Renal cortex interstitium (tissue), 11 donors: ENCODE measurements at regions not wholly inside any gene's neighbourhood (a gene's known extent, or its start where the extent isn't known, plus 50 kb on each side); places are given as distances from the start of the nearest gene placed in this dataset.
A peak's percentile ranks its signal among the peaks of the same experiment; 100 is the strongest.
"Not testable (repeated sequence)": the region's sequence is repeated elsewhere in the genome, so short reads cannot be mapped to it uniquely, and the experiment has no call there.

Experiments
- DNase-seq, 11 donors: peaks; one replicate each; pipeline ENCODE4 v3.0.0-alpha.2; 2013; ENCODE audit warnings: low read depth in 9 of 11, low spot score in 4 of 11; ENCODE audit errors: extremely low read depth in 1 of 11

- no peak for DNase-seq
These were observed 232.1 kb downstream of the C11orf87 start for GRCh38 chr11:109654091-109654490.

- no peak for DNase-seq
These were observed 236.2 kb downstream of the C11orf87 start for GRCh38 chr11:109658190-109658589.

GRCh38 chr11:109667719-109668118 lies 245.7 kb downstream of the C11orf87 start:
- DNase-seq = no peak

GRCh38 chr11:109668973-109669634 lies 247.1 kb downstream of the C11orf87 start:
- no peak for DNase-seq

GRCh38 chr11:109677231-109677630 lies 255.2 kb downstream of the C11orf87 start:
- no peak for DNase-seq

- no peak for DNase-seq
These were observed 255.9 kb downstream of the C11orf87 start for GRCh38 chr11:109677876-109678275.

- DNase-seq = no peak
These were observed 258.1 kb downstream of the C11orf87 start for GRCh38 chr11:109680127-109680526.

- DNase-seq = not testable (repeated sequence)
These were observed 260.8 kb downstream of the C11orf87 start for GRCh38 chr11:109682788-109683187.

- no peak for DNase-seq
These were observed 273.7 kb downstream of the C11orf87 start for GRCh38 chr11:109695696-109696095.

GRCh38 chr11:109696191-109696897 lies 274.4 kb downstream of the C11orf87 start:
- DNase-seq = no peak

- peak in 5 of 11 donors; percentile 2 to 17 (median 5) for DNase-seq
These were observed 275.3 kb downstream of the C11orf87 start for GRCh38 chr11:109697140-109697843.

- no peak for DNase-seq
These were observed 276.2 kb downstream of the C11orf87 start for GRCh38 chr11:109698237-109698636.

- no peak for DNase-seq
These were observed 282.4 kb downstream of the C11orf87 start for GRCh38 chr11:109704432-109704831.

GRCh38 chr11:109706945-109707344 lies 285.0 kb downstream of the C11orf87 start:
- DNase-seq = no peak

GRCh38 chr11:109707411-109707810 lies 285.4 kb downstream of the C11orf87 start:
- DNase-seq = no peak

- no peak for DNase-seq
These were observed 286.2 kb downstream of the C11orf87 start for GRCh38 chr11:109708184-109708583.

GRCh38 chr11:109714444-109714843 lies 292.5 kb downstream of the C11orf87 start:
- DNase-seq = not testable (repeated sequence)

GRCh38 chr11:109715424-109715823 lies 293.4 kb downstream of the C11orf87 start:
- not testable (repeated sequence) for DNase-seq

GRCh38 chr11:109726061-109726460 lies 304.1 kb downstream of the C11orf87 start:
- no peak for DNase-seq

GRCh38 chr11:109728056-109728455 lies 306.1 kb downstream of the C11orf87 start:
- no peak for DNase-seq
